CD4-positive, alpha-beta T cell treated with Interferon gamma for 1 hour (primary cell): ENCODE measurements at regions not wholly inside any gene's neighbourhood (a gene's known extent, or its start where the extent isn't known, plus 50 kb on each side); places are given as distances from the start of the nearest gene placed in this dataset.

Source experiments
- DNase-seq: peaks from one replicate; pipeline ENCODE4 v3.0.0-alpha.2; 2020

GRCh38 chr4:104969394-104970082 is 177.1 kb upstream of the TET2 start:
- DNase-seq = no peak

GRCh38 chr4:104971462-104971861 is 175.2 kb upstream of the TET2 start:
- no peak for DNase-seq

GRCh38 chr4:104973708-104974107 is 173.0 kb upstream of the TET2 start:
- no peak for DNase-seq

- no peak for DNase-seq
Measured at GRCh38 chr4:104975617-104976016, 171.1 kb upstream of the TET2 start.

GRCh38 chr4:104976262-104976661 is 170.4 kb upstream of the TET2 start:
- DNase-seq = no peak

GRCh38 chr4:104979083-104979760 is 167.5 kb upstream of the TET2 start:
- no peak for DNase-seq

- no peak for DNase-seq
Measured at GRCh38 chr4:104983615-104984179, 163.0 kb upstream of the TET2 start.

GRCh38 chr4:104986306-104986705 is 160.4 kb upstream of the TET2 start:
- no peak for DNase-seq

- DNase-seq = no peak
Measured at GRCh38 chr4:104989371-104989770, 157.3 kb upstream of the TET2 start.

GRCh38 chr4:105002278-105002677 is 144.4 kb upstream of the TET2 start:
- DNase-seq = no peak

GRCh38 chr4:105014234-105014633 is 132.4 kb upstream of the TET2 start:
- DNase-seq = no peak

GRCh38 chr4:105014635-105015034 is 132.0 kb upstream of the TET2 start:
- no peak for DNase-seq

- no peak for DNase-seq
Measured at GRCh38 chr4:105015750-105016149, 130.9 kb upstream of the TET2 start.

GRCh38 chr4:105022811-105023667 is 123.6 kb upstream of the TET2 start:
- no peak for DNase-seq

GRCh38 chr4:105023668-105024055 is 123.0 kb upstream of the TET2 start:
- DNase-seq = no peak

- no peak for DNase-seq
Measured at GRCh38 chr4:105025263-105026017, 121.2 kb upstream of the TET2 start.

GRCh38 chr4:105036991-105037390 is 109.7 kb upstream of the TET2 start:
- no peak for DNase-seq

- DNase-seq = no peak
Measured at GRCh38 chr4:105042451-105042850, 104.2 kb upstream of the TET2 start.

GRCh38 chr4:105050896-105051295 is 95.8 kb upstream of the TET2 start:
- no peak for DNase-seq

- no peak for DNase-seq
Measured at GRCh38 chr4:105057370-105058105, 89.1 kb upstream of the TET2 start.

- DNase-seq = no peak
Measured at GRCh38 chr4:105058177-105058812, 88.4 kb upstream of the TET2 start.
